Breast epithelium (tissue), 3 donors: ENCODE measurements at regions not wholly inside any gene's neighbourhood (a gene's known extent, or its start where the extent isn't known, plus 50 kb on each side); places are given as distances from the start of the nearest gene placed in this dataset.
A peak's percentile ranks its signal among the peaks of the same experiment; 100 is the strongest.

Experiments
- CTCF ChIP-seq, 3 donors: fragments of 450-650 bp; IDR thresholded peaks; one replicate each; pipeline ENCODE4 v1.5.1; 2016 to 2017; ENCODE audit warnings: antibody characterized with exemption in 3 of 3, mild to moderate bottlenecking in 3 of 3, moderate library complexity in 3 of 3
- POLR2AphosphoS5 ChIP-seq, 3 donors: sonication (generic); formaldehyde crosslinking; IDR thresholded peaks; one replicate each; pipeline ENCODE4 v1.6.1; 2017; ENCODE audit warnings: antibody characterized with exemption in 3 of 3

GRCh38 chr18:22800551-22800951 lies 132.6 kb upstream of the RBBP8 start:
- no peak for TF ChIP-seq CTCF (IDR thresholded peaks at IDR 0.05)
- TF ChIP-seq POLR2AphosphoS5 (IDR thresholded peaks at IDR 0.05) = peak in 2 of 3 donors; percentile 29 to 40
